MM.1S (cell line): ENCODE measurements at regions not wholly inside any gene's neighbourhood (a gene's known extent, or its start where the extent isn't known, plus 50 kb on each side); places are given as distances from the start of the nearest gene placed in this dataset.

Experiments used
- DNase-seq: peaks from one replicate; pipeline ENCODE4 v3.0.0-alpha.2; 2015
- H2AFZ ChIP-seq: fragments of 300-600 bp; sonication (generic); 2 replicates; pipeline ENCODE4 v1.6.0; 2016; ENCODE audit warnings: antibody characterized with exemption, low read length
- H3F3A ChIP-seq: fragments of 300-600 bp; sonication (generic); 2 replicates; pipeline ENCODE4 v1.6.1; 2016; ENCODE audit warnings: mild to moderate bottlenecking, antibody characterized with exemption, low read length, moderate library complexity, mixed read lengths; ENCODE audit not compliant: insufficient read depth
- H3K27ac ChIP-seq: fragments of 300-600 bp; sonication (generic); 2 replicates; pipeline ENCODE4 v1.5.1; 2016; ENCODE audit warnings: mild to moderate bottlenecking, low read length
- H3K27me3 ChIP-seq: fragments of 300-600 bp; sonication (generic); replicated peaks from 2 replicates; pipeline ENCODE4 v1.6.0; 2016; ENCODE audit warnings: low read length; ENCODE audit not compliant: insufficient read depth
- H3K36me3 ChIP-seq: fragments of 300-600 bp; sonication (generic); replicated peaks from 2 replicates; pipeline ENCODE4 v1.6.1; 2016; ENCODE audit warnings: mild to moderate bottlenecking, low read length, mixed read lengths; ENCODE audit not compliant: insufficient read depth
- H3K4me1 ChIP-seq: fragments of 300-600 bp; sonication (generic); 2 replicates; pipeline ENCODE4 v1.6.1; 2016; ENCODE audit warnings: low read length, mixed read lengths
- H3K4me2 ChIP-seq: fragments of 300-600 bp; sonication (generic); 2 replicates; pipeline ENCODE4 v1.6.0; 2016; ENCODE audit warnings: low read depth, low read length
- H3K4me3 ChIP-seq: fragments of 300-600 bp; sonication (generic); 2 replicates; pipeline ENCODE4 v1.5.1; 2016; ENCODE audit warnings: low read length, mixed read lengths
- H3K79me2 ChIP-seq: fragments of 300-600 bp; sonication (generic); 2 replicates; pipeline ENCODE4 v1.6.1; 2016; ENCODE audit warnings: mixed run types, low read length, mixed read lengths
- H3K9ac ChIP-seq: fragments of 300-600 bp; sonication (generic); 2 replicates; pipeline ENCODE4 v1.6.1; 2016; ENCODE audit warnings: low read length, mixed read lengths
- H3K9me2 ChIP-seq: fragments of 300-600 bp; sonication (generic); replicated peaks from 2 replicates; pipeline ENCODE4 v1.6.1; 2016; ENCODE audit warnings: mild to moderate bottlenecking, low read length, mixed read lengths; ENCODE audit not compliant: insufficient read depth
- H3K9me3 ChIP-seq: fragments of 300-600 bp; sonication (generic); replicated peaks from 2 replicates; pipeline ENCODE4 v1.6.1; 2016; ENCODE audit warnings: mild to moderate bottlenecking, low read length, mixed read lengths; ENCODE audit not compliant: insufficient read depth
- H4K20me1 ChIP-seq: fragments of 300-600 bp; sonication (generic); 2 replicates; pipeline ENCODE4 v1.6.1; 2016; ENCODE audit warnings: mild to moderate bottlenecking, low read length, moderate library complexity, mixed read lengths; ENCODE audit not compliant: insufficient read depth
- CTCF ChIP-seq: fragments of 300-600 bp; sonication (generic); IDR thresholded peaks from 2 replicates; pipeline ENCODE4 v1.5.1; 2016; ENCODE audit warnings: antibody characterized with exemption, low read length, mixed read lengths
- EZH2 ChIP-seq: fragments of 300-600 bp; sonication (generic); optimal IDR thresholded peaks from 2 replicates; pipeline ENCODE3; 2017; ENCODE audit warnings: low read depth, mild to moderate bottlenecking, antibody characterized with exemption, low read length, mixed read lengths
- EZH2phosphoT487 ChIP-seq: fragments of 300-600 bp; sonication (generic); IDR thresholded peaks from 2 replicates; pipeline ENCODE4 v1.6.1; 2018; ENCODE audit warnings: antibody characterized with exemption, low read length

GRCh38 chr6:131410785-131411184 lies 162.2 kb upstream of the ARG1 start:
- no peaks in the 10 kb centered on the region for H3K9me2 ChIP-seq

GRCh38 chr6:131412960-131413830 lies 159.8 kb upstream of the ARG1 start:
- Histone ChIP-seq H4K20me1 (no peaks in the 10 kb centered on the region), H3F3A (no peaks in the 10 kb centered on the region), H3K9ac (no peak overlapping the region), H3K27me3 (no peaks in the 10 kb centered on the region), H3K27ac (no peak overlapping the region), H3K9me2 (no peaks in the 10 kb centered on the region), H3K36me3 (no peaks in the 10 kb centered on the region), H3K4me1 (no peaks in the 10 kb centered on the region), H3K9me3 (no peaks in the 10 kb centered on the region), H2AFZ (no peak overlapping the region), H3K79me2 (no peaks in the 10 kb centered on the region), H3K4me3 (no peak overlapping the region), H3K4me2 (no peak overlapping the region)
- TF ChIP-seq CTCF (no peak), EZH2phosphoT487 (no peak), EZH2 (no peak)
- no peak for DNase-seq

More at GRCh38 chr6:131410785-131411184, 162.2 kb upstream of the ARG1 start:
- no peak overlapping the region for H2AFZ ChIP-seq
- no peaks in the 10 kb centered on the region for H3K79me2 ChIP-seq
- H3F3A ChIP-seq: no peaks in the 10 kb centered on the region
- no peaks in the 10 kb centered on the region for H4K20me1 ChIP-seq
- H3K27ac ChIP-seq: no peak overlapping the region
- H3K4me3 ChIP-seq: no peak overlapping the region
- DNase-seq: no peak
- no peaks in the 10 kb centered on the region for H3K9me3 ChIP-seq
- H3K9ac ChIP-seq: no peak overlapping the region
- no peaks in the 10 kb centered on the region for H3K36me3 ChIP-seq
- TF ChIP-seq CTCF: no peak
- H3K4me1 ChIP-seq: no peaks in the 10 kb centered on the region
- no peak overlapping the region for H3K4me2 ChIP-seq
- no peaks in the 10 kb centered on the region for H3K27me3 ChIP-seq

- no peaks in the 10 kb centered on the region for H3K27me3 ChIP-seq
- no peak overlapping the region for H3K4me3 ChIP-seq
- H3K9ac ChIP-seq: no peak overlapping the region
- H2AFZ ChIP-seq: no peak overlapping the region
- H3K79me2 ChIP-seq: no peaks in the 10 kb centered on the region
- no peaks in the 10 kb centered on the region for H3K9me3 ChIP-seq
- no peaks in the 10 kb centered on the region for H3K36me3 ChIP-seq
- H3K4me1 ChIP-seq: no peaks in the 10 kb centered on the region
- H3F3A ChIP-seq: no peaks in the 10 kb centered on the region
- H3K9me2 ChIP-seq: no peaks in the 10 kb centered on the region
- no peaks in the 10 kb centered on the region for H4K20me1 ChIP-seq
- no peak for DNase-seq
- no peak overlapping the region for H3K27ac ChIP-seq
- H3K4me2 ChIP-seq: no peak overlapping the region
- TF ChIP-seq CTCF: no peak
- no peak for TF ChIP-seq EZH2
Measured at GRCh38 chr6:131413831-131414191, 159.2 kb upstream of the ARG1 start.
